HUES64 (cell line): ENCODE measurements at regions not wholly inside any gene's neighbourhood (a gene's known extent, or its start where the extent isn't known, plus 50 kb on each side); places are given as distances from the start of the nearest gene placed in this dataset.
"Not testable (repeated sequence)": the region's sequence is repeated elsewhere in the genome, so short reads cannot be mapped to it uniquely, and the experiment has no call there.

Experiments
- H3K27ac ChIP-seq: 2 replicates; pipeline ENCODE4 v1.7.0; 2013; ENCODE audit warnings: low read depth, low read length, inconsistent platforms
- H3K27me3 ChIP-seq: 2 replicates; pipeline ENCODE4 v1.6.1; 2013; ENCODE audit warnings: mild to moderate bottlenecking, low read length; ENCODE audit not compliant: insufficient read depth
- H3K36me3 ChIP-seq: 2 replicates; pipeline ENCODE4 v1.6.1; 2013; ENCODE audit warnings: mild to moderate bottlenecking, low read length; ENCODE audit not compliant: insufficient read depth
- H3K4me1 ChIP-seq: 2 replicates; pipeline ENCODE4 v1.6.1; 2013; ENCODE audit warnings: mild to moderate bottlenecking, low read length, moderate library complexity; ENCODE audit not compliant: insufficient read depth
- H3K4me3 ChIP-seq: 2 replicates; pipeline ENCODE4 v1.5.1; 2013; ENCODE audit warnings: mild to moderate bottlenecking, low read length, moderate library complexity
- H3K9ac ChIP-seq: 2 replicates; pipeline ENCODE4 v1.6.1; 2013; ENCODE audit warnings: mild to moderate bottlenecking, low read depth, low read length
- H3K9me3 ChIP-seq: 2 replicates; pipeline ENCODE4 v1.6.1; 2013; ENCODE audit warnings: low read depth, low read length; ENCODE audit not compliant: insufficient read depth
- WGBS: fragments of 150-250, 120-280 bp; methylation state at CpG from one replicate; pipeline ENCODE4 v1.1.7; 2013; ENCODE audit warnings: missing lambda C conversion rate; 5-methylcytosine and 5-hydroxymethylcytosine counted together

DNA sequence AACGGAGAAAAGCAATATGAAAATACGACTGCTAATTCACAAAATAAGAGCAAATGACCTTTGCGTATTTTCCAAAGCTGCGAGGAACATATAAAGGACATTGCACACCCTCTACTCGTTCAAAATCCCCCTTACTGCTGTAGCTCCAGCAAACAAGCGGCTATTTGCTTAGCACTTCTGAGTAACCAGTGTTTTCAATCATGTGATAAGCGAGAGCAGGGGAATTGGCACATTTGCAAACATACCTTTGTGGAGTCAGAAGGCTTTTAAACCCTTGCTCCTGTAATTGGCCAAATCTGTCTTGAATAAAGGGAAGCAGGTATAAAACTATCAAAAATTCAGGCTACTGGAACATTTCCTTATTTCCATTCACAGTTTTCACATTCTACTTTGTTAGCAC lies 610.2 kb downstream of the UBE2NL start:
- Histone ChIP-seq H3K27ac (no peak overlapping the region), H3K36me3 (no peaks in the 10 kb centered on the region), H3K4me3 (no peak overlapping the region), H3K4me1 (no peaks in the 10 kb centered on the region), H3K9ac (no peak overlapping the region), H3K27me3 (no peaks in the 10 kb centered on the region), H3K9me3 (peaks cover 60% of the 10 kb centered on the region)
- 75% methylated on average over 7 of the region's 7 CpGs for WGBS

GRCh38 chrX:144531877-144532276 lies 648.0 kb downstream of the UBE2NL start:
- H3K27me3 ChIP-seq: no peaks in the 10 kb centered on the region
- H3K9me3 ChIP-seq: peaks cover 57% of the 10 kb centered on the region
- H3K4me3 ChIP-seq: no peak overlapping the region
- no peak overlapping the region for H3K27ac ChIP-seq
- WGBS: 79% methylated on average over 2 of the region's 3 CpGs
- H3K9ac ChIP-seq: no peak overlapping the region
- no peaks in the 10 kb centered on the region for H3K4me1 ChIP-seq
- H3K36me3 ChIP-seq: no peaks in the 10 kb centered on the region

DNA sequence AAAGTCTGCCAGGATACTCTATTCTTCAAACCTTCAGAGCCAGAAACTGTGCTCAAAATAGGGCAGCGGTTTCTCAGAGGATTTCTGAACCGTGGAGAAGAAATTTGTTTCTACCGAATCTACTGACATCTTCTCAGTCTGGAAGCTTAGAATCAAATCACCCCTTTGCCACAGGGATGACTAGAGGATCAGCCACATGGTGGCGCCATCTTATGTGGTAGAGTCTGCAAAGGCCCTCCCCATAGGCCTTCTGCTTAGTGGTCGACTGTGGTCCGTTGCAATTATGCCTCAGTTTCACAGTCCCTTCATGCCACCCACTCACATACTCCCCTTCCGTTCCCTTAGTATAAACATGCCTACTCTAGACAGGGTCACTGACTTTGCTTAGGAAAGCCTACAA lies 680.7 kb upstream of the SPANXN1 start:
- Histone ChIP-seq H3K4me1 (no peaks in the 10 kb centered on the region), H3K27me3 (no peaks in the 10 kb centered on the region), H3K9ac (no peak overlapping the region), H3K36me3 (no peaks in the 10 kb centered on the region), H3K9me3 (peaks cover 72% of the 10 kb centered on the region), H3K4me3 (no peak overlapping the region), H3K27ac (no peak overlapping the region)
- WGBS: 79% methylated on average over 7 of the region's 7 CpGs

DNA sequence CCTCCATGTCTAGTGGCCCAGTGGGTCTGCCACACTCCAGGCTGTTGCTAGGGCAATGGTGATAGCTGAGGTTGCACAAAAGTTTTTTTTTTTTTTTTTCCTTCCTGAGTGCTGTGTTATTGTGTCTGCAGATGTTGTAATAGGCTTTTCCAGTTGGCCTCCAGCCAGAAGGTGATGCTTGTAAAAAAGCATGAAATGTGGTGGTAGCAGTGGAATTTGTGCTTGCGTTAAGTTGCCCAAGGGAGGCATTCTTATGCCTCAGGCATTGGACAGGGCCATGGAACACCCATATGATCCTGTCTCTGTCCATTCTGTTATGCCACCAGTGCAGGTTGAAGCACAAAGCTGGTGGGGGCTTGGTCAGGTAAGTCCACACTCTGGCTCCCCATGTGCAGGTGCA lies 660.5 kb upstream of the SPANXN1 start:
- Histone ChIP-seq H3K9me3 (peaks cover 65% of the 10 kb centered on the region), H3K27ac (no peak overlapping the region), H3K4me3 (no peak overlapping the region), H3K36me3 (no peaks in the 10 kb centered on the region), H3K4me1 (no peaks in the 10 kb centered on the region), H3K9ac (no peak overlapping the region), H3K27me3 (no peaks in the 10 kb centered on the region)
- 81% methylated on average over 1 of the region's 1 CpG for WGBS

GRCh38 chrX:144592036-144592435 lies 655.3 kb upstream of the SPANXN1 start:
- Histone ChIP-seq H3K27me3 (no peaks in the 10 kb centered on the region), H3K4me3 (no peak overlapping the region), H3K9me3 (peaks cover 69% of the 10 kb centered on the region), H3K9ac (no peak overlapping the region), H3K4me1 (no peaks in the 10 kb centered on the region), H3K36me3 (no peaks in the 10 kb centered on the region), H3K27ac (no peak overlapping the region)
- WGBS: 20% methylated on average over 2 of the region's 2 CpGs

DNA sequence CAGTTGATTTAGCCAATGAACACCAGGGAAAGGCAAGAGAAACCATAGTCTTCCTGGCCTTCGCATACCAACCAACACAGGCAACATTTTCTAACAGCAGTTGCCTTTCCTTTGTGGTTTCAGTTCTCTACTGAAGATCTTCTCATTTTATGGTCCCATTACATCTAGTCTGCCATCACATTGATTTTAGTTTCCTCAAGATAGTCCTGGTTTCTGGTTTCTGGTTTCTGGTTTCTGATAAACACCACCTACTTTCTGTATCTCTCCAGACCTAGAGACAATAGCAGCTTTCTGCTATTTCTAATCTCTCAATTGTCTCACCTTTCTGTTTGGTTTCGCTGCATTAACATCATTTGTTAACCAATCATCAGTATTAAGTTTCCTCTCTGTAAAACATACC lies 646.3 kb upstream of the SPANXN1 start:
- Histone ChIP-seq H3K27ac (no peak overlapping the region), H3K4me1 (no peaks in the 10 kb centered on the region), H3K9me3 (peaks cover 72% of the 10 kb centered on the region), H3K9ac (no peak overlapping the region), H3K36me3 (no peaks in the 10 kb centered on the region), H3K4me3 (no peak overlapping the region), H3K27me3 (no peaks in the 10 kb centered on the region)
- WGBS: 48% methylated on average over 2 of the region's 2 CpGs

GRCh38 chrX:144612076-144612475 lies 635.2 kb upstream of the SPANXN1 start:
- H3K4me3 ChIP-seq: no peak overlapping the region
- no peaks in the 10 kb centered on the region for H3K27me3 ChIP-seq
- H3K4me1 ChIP-seq: no peaks in the 10 kb centered on the region
- H3K36me3 ChIP-seq: no peaks in the 10 kb centered on the region
- no peak overlapping the region for H3K27ac ChIP-seq
- no peak overlapping the region for H3K9ac ChIP-seq
- 96% methylated on average over 3 of the region's 4 CpGs for WGBS
- peaks cover 65% of the 10 kb centered on the region for H3K9me3 ChIP-seq

GRCh38 chrX:144616317-144616716 lies 631.0 kb upstream of the SPANXN1 start:
- H3K9ac ChIP-seq: no peak overlapping the region
- H3K36me3 ChIP-seq: no peaks in the 10 kb centered on the region
- no peaks in the 10 kb centered on the region for H3K27me3 ChIP-seq
- 66% methylated on average over 3 of the region's 4 CpGs for WGBS
- H3K9me3 ChIP-seq: peaks cover 52% of the 10 kb centered on the region
- no peak overlapping the region for H3K27ac ChIP-seq
- no peak overlapping the region for H3K4me3 ChIP-seq
- no peaks in the 10 kb centered on the region for H3K4me1 ChIP-seq

- Histone ChIP-seq H3K27ac (no peak overlapping the region), H3K36me3 (no peaks in the 10 kb centered on the region), H3K27me3 (no peaks in the 10 kb centered on the region), H3K9me3 (peaks cover 70% of the 10 kb centered on the region), H3K4me1 (no peaks in the 10 kb centered on the region), H3K9ac (no peak overlapping the region), H3K4me3 (no peak overlapping the region)
- 76% methylated on average over 3 of the region's 3 CpGs for WGBS
Observed at GRCh38 chrX:144627947-144628346, 619.4 kb upstream of the SPANXN1 start.

DNA sequence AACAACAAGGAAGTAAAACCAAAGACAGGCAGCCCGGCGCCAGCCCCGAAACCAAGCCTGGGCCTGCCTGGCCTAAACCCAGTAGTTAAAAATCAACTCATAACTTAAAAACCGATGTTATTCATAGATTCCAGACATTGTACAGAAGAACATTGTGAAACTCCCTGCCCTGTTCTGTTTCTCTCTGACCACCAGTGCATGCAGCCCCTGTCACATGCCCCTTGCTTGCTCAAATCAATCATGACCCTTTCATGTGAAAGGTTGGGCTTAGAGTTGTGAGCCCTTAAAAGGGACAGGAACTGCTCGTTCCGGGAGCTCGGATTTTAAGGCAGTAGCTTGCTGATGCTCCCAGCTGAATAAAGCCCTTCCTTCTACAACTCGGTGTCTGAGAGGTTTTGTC lies 612.9 kb upstream of the SPANXN1 start:
- H3K4me1 ChIP-seq, H3K9ac ChIP-seq, H3K36me3 ChIP-seq, H3K4me3 ChIP-seq, H3K27ac ChIP-seq, H3K27me3 ChIP-seq: not testable (repeated sequence)
- H3K9me3 ChIP-seq: peaks cover 39% of the 10 kb centered on the region
- 73% methylated on average over 4 of the region's 8 CpGs for whole genome bisulfite sequencing

DNA sequence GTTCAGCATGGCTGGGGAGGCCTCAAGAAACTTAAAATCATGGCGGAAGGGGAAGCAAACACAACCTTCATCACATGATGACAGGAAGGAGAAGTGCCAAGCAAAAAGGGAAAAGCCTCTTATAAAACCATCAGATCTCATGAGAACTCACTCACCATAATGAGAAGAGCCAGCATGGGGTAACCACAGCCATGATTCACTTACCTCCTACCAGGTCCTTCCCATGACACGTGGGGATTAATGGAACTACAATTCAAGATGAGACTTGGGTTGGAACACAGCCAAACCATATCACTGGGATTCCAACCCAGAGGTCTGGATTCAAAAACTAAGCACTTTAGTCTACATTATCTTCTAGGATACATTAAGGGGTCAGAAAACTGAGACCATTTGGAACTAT lies 609.6 kb upstream of the SPANXN1 start:
- Histone ChIP-seq H3K4me3 (no peak overlapping the region), H3K27me3 (no peaks in the 10 kb centered on the region), H3K36me3 (no peaks in the 10 kb centered on the region), H3K4me1 (no peaks in the 10 kb centered on the region), H3K9me3 (peaks cover 44% of the 10 kb centered on the region), H3K9ac (no peak overlapping the region), H3K27ac (no peak overlapping the region)
- WGBS: no CpG with 5 or more reads among the region's 2 CpGs

DNA sequence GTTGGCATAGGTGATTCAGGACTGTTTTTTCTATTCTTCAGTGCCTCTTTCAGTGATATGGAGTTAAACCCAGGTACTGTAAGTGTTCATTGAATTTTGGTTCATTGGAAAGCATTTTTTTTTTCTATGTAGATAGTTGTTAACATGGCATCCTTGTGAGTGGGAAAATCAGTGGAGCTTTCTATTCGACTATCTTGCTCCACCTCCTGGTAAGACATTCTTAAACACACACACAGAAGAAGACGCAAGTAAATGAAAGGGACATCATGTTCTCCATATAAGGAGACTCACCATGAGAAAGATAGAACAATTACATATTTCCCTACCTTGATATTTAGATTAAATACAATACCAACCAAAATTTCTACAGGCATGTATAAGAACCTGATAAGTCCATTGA lies 598.5 kb upstream of the SPANXN1 start:
- WGBS: 100% methylated on average over 1 of the region's 2 CpGs
- Histone ChIP-seq H3K36me3 (no peaks in the 10 kb centered on the region), H3K4me3 (no peak overlapping the region), H3K9me3 (peaks cover 55% of the 10 kb centered on the region), H3K9ac (no peak overlapping the region), H3K27ac (no peak overlapping the region), H3K4me1 (no peaks in the 10 kb centered on the region), H3K27me3 (no peaks in the 10 kb centered on the region)
